ENCODE measurements at regions not wholly inside any gene's neighbourhood (a gene's known extent, or its start where the extent isn't known, plus 50 kb on each side); places are given as distances from the start of the nearest gene placed in this dataset.

- no peak for DNase-seq
These were observed 295.1 kb downstream of the FGF9 start for GRCh38 chr13:21966014-21966413.

GRCh38 chr13:21967871-21968270 lies 297.0 kb downstream of the FGF9 start:
- DNase-seq: no peak

GRCh38 chr13:21970172-21970571 lies 299.3 kb downstream of the FGF9 start:
- DNase-seq: no peak

- no peak for DNase-seq
These were observed 300.0 kb downstream of the FGF9 start for GRCh38 chr13:21970918-21971317.

GRCh38 chr13:21971662-21972621 lies 301.1 kb downstream of the FGF9 start:
- no peak for DNase-seq

GRCh38 chr13:21973437-21974125 lies 302.7 kb downstream of the FGF9 start:
- DNase-seq: no peak

- DNase-seq: no peak
These were observed 303.9 kb downstream of the FGF9 start for GRCh38 chr13:21974741-21975140.

- no peak for DNase-seq
These were observed 305.3 kb downstream of the FGF9 start for GRCh38 chr13:21976159-21976558.

GRCh38 chr13:21979161-21979806 lies 308.4 kb downstream of the FGF9 start:
- no peak for DNase-seq

GRCh38 chr13:21980049-21980448 lies 309.2 kb downstream of the FGF9 start:
- no peak for DNase-seq

- no peak for DNase-seq
These were observed 313.3 kb downstream of the FGF9 start for GRCh38 chr13:21984156-21984555.

- DNase-seq: no peak
These were observed 315.7 kb downstream of the FGF9 start for GRCh38 chr13:21986602-21987001.

GRCh38 chr13:21987793-21988192 lies 316.9 kb downstream of the FGF9 start:
- no peak for DNase-seq

- no peak for DNase-seq
These were observed 317.8 kb downstream of the FGF9 start for GRCh38 chr13:21988624-21989023.

- no peak for DNase-seq
These were observed 325.2 kb downstream of the FGF9 start for GRCh38 chr13:21996049-21996448.

GRCh38 chr13:21997726-21998125 lies 326.9 kb downstream of the FGF9 start:
- no peak for DNase-seq

GRCh38 chr13:21998279-21998990 lies 327.6 kb downstream of the FGF9 start:
- DNase-seq: no peak

- no peak for DNase-seq
These were observed 328.8 kb downstream of the FGF9 start for GRCh38 chr13:21999666-22000065.

GRCh38 chr13:22000191-22000590 lies 329.3 kb downstream of the FGF9 start:
- no peak for DNase-seq

GRCh38 chr13:22001336-22001735 lies 330.5 kb downstream of the FGF9 start:
- no peak for DNase-seq

- no peak for DNase-seq
These were observed 332.0 kb downstream of the FGF9 start for GRCh38 chr13:22002893-22003292.

- peak; percentile 67 to 86 (median 81) for DNase-seq
These were observed 338.6 kb downstream of the FGF9 start for GRCh38 chr13:22009500-22009899.

- no peak for DNase-seq
These were observed 339.1 kb downstream of the FGF9 start for GRCh38 chr13:22009937-22010336.
